ENCODE measurements at regions not wholly inside any gene's neighbourhood (a gene's known extent, or its start where the extent isn't known, plus 50 kb on each side); places are given as distances from the start of the nearest gene placed in this dataset.

- TF ChIP-seq, protein P1, sequence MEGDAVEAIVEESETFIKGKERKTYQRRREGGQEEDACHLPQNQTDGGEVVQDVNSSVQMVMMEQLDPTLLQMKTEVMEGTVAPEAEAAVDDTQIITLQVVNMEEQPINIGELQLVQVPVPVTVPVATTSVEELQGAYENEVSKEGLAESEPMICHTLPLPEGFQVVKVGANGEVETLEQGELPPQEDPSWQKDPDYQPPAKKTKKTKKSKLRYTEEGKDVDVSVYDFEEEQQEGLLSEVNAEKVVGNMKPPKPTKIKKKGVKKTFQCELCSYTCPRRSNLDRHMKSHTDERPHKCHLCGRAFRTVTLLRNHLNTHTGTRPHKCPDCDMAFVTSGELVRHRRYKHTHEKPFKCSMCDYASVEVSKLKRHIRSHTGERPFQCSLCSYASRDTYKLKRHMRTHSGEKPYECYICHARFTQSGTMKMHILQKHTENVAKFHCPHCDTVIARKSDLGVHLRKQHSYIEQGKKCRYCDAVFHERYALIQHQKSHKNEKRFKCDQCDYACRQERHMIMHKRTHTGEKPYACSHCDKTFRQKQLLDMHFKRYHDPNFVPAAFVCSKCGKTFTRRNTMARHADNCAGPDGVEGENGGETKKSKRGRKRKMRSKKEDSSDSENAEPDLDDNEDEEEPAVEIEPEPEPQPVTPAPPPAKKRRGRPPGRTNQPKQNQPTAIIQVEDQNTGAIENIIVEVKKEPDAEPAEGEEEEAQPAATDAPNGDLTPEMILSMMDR (conservative IDR thresholded peaks at IDR 0.05 in 1 of 2, IDR thresholded peaks at IDR 0.05 in 1 of 2; ENCODE audit: low read depth in 1 of 2, low read length in 2 of 2): no peak
- TF ChIP-seq EZH2 (IDR thresholded peaks at IDR 0.05; ENCODE audit: low read length, missing control alignments): no peak
These were observed 758.0 kb downstream of the NTRK3 start for GRCh38 chr15:87498560-87498959.
